ENCODE measurements at regions not wholly inside any gene's neighbourhood (a gene's known extent, or its start where the extent isn't known, plus 50 kb on each side); places are given as distances from the start of the nearest gene placed in this dataset.

DNA sequence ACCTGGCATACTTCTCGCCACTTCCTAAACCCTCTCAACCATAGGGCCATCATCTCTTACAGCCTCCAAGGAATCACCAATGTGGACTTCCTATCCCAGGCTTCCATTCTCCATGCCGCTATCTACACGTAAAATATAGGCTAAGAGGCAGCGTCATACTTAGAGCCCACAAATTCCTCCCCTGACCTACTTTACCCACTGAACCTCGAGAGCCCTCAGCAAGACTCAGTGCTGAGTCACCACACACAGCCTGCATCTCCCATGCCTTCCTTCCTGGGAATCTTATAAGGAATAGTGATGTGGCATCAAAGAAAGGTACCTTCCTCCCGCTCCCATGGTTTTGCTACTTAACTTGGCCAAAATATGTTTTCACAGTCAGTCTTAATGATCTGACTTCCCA lies 435.6 kb upstream of the NFE2L3 start:
- WGBS (ENCODE audit: missing lambda C conversion rate): 37% methylated on average over 6 of the region's 6 CpGs
- no peak overlapping the region for H3K4me3 ChIP-seq
- ATAC-seq: no peak
- no peak for FAIRE-seq
- TF ChIP-seq JUNB (IDR thresholded peaks at IDR 0.05): no peak
- TF ChIP-seq POLR2A (IDR thresholded peaks at IDR 0.05; ENCODE audit: low read length): no peak
- TF ChIP-seq MAFK (IDR thresholded peaks at IDR 0.05; ENCODE audit: partially characterized antibody): no peak
- no peak for TF ChIP-seq RFX5 (IDR thresholded peaks at IDR 0.05)
- no peak for TF ChIP-seq EHF (CRISPR knock-in tag; IDR thresholded peaks at IDR 0.05)
- no peak for TF ChIP-seq HEYL (CRISPR knock-in tag; IDR thresholded peaks at IDR 0.05)
- no peak for TF ChIP-seq TP53 (CRISPR knock-in tag; IDR thresholded peaks at IDR 0.05)
- TF ChIP-seq HOXB5 (CRISPR knock-in tag; IDR thresholded peaks at IDR 0.05): no peak
- no peak for TF ChIP-seq MAZ (IDR thresholded peaks at IDR 0.05; ENCODE audit: borderline replicate concordance, low read depth, low read length)
- TF ChIP-seq, protein P1, sequence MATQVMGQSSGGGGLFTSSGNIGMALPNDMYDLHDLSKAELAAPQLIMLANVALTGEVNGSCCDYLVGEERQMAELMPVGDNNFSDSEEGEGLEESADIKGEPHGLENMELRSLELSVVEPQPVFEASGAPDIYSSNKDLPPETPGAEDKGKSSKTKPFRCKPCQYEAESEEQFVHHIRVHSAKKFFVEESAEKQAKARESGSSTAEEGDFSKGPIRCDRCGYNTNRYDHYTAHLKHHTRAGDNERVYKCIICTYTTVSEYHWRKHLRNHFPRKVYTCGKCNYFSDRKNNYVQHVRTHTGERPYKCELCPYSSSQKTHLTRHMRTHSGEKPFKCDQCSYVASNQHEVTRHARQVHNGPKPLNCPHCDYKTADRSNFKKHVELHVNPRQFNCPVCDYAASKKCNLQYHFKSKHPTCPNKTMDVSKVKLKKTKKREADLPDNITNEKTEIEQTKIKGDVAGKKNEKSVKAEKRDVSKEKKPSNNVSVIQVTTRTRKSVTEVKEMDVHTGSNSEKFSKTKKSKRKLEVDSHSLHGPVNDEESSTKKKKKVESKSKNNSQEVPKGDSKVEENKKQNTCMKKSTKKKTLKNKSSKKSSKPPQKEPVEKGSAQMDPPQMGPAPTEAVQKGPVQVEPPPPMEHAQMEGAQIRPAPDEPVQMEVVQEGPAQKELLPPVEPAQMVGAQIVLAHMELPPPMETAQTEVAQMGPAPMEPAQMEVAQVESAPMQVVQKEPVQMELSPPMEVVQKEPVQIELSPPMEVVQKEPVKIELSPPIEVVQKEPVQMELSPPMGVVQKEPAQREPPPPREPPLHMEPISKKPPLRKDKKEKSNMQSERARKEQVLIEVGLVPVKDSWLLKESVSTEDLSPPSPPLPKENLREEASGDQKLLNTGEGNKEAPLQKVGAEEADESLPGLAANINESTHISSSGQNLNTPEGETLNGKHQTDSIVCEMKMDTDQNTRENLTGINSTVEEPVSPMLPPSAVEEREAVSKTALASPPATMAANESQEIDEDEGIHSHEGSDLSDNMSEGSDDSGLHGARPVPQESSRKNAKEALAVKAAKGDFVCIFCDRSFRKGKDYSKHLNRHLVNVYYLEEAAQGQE (IDR thresholded peaks at IDR 0.05): no peak
- TF ChIP-seq RCOR1 (IDR thresholded peaks at IDR 0.05; ENCODE audit: low read depth, low read length): no peak
- no peak for TF ChIP-seq NPAS2 (CRISPR knock-in tag; IDR thresholded peaks at IDR 0.05; ENCODE audit: borderline replicate concordance)
- no peak for TF ChIP-seq CEBPB (IDR thresholded peaks at IDR 0.05)
- TF ChIP-seq, protein P2, sequence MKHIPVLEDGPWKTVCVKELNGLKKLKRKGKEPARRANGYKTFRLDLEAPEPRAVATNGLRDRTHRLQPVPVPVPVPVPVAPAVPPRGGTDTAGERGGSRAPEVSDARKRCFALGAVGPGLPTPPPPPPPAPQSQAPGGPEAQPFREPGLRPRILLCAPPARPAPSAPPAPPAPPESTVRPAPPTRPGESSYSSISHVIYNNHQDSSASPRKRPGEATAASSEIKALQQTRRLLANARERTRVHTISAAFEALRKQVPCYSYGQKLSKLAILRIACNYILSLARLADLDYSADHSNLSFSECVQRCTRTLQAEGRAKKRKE (CRISPR knock-in tag; IDR thresholded peaks at IDR 0.05; ENCODE audit: low read depth): no peak
- no peak for TF ChIP-seq ZSCAN20 (CRISPR knock-in tag; IDR thresholded peaks at IDR 0.05)
- TF ChIP-seq BHLHE40 (IDR thresholded peaks at IDR 0.05; ENCODE audit: low read depth, low read length): no peak
- TF ChIP-seq NFE2L2 (conservative IDR thresholded peaks at IDR 0.05; ENCODE audit: low read length): no peak
- TF ChIP-seq SREBF2 (IDR thresholded peaks at IDR 0.05): no peak
- TF ChIP-seq HDAC2 (IDR thresholded peaks at IDR 0.05): no peak
- H3K27ac ChIP-seq: no peak overlapping the region
- ChIA-PET POLR2A (no interaction called here), CTCF (no interaction called here)
- no peaks in the 10 kb centered on the region for H3K9me3 ChIP-seq
- no peak overlapping the region for H3K4me2 ChIP-seq
- DNase-seq (ENCODE audit: low read depth in 1 of 2, low spot score in 1 of 2): no peak
- H3K4me1 ChIP-seq: no peaks in the 10 kb centered on the region

DNA sequence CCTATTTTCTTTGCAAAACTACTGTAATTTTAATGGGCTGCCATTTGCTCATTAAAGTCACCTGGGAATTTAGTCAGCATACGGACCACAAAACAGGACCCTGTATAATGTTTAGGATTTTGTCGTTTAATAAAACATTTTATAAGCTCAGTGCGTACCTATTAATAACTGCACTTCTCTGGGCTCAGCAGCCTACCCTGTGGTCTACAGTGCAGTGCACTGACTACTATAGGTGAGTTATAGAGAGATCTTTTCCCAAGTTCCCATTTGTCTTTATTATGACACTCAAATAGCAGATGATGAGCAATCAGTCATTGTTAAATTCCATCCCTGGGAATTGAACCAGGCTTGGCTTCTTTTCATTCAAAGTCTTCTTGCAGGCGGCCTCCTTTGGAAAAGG lies 433.4 kb upstream of the NFE2L3 start:
- no peak for TF ChIP-seq NPAS2 (CRISPR knock-in tag; IDR thresholded peaks at IDR 0.05; ENCODE audit: borderline replicate concordance)
- no peak for TF ChIP-seq RNF2 (IDR thresholded peaks at IDR 0.05; ENCODE audit: borderline replicate concordance, low read depth)
- TF ChIP-seq SREBF2 (IDR thresholded peaks at IDR 0.05): no peak
- no peak for TF ChIP-seq HOXA7 (CRISPR knock-in tag; IDR thresholded peaks at IDR 0.05)
- TF ChIP-seq CEBPB (IDR thresholded peaks at IDR 0.05): no peak
- TF ChIP-seq NFE2L2 (conservative IDR thresholded peaks at IDR 0.05; ENCODE audit: low read length): no peak
- TF ChIP-seq FOXS1 (CRISPR knock-in tag; IDR thresholded peaks at IDR 0.05): no peak
- no peak for TF ChIP-seq HEYL (CRISPR knock-in tag; IDR thresholded peaks at IDR 0.05)
- TF ChIP-seq, protein P3, sequence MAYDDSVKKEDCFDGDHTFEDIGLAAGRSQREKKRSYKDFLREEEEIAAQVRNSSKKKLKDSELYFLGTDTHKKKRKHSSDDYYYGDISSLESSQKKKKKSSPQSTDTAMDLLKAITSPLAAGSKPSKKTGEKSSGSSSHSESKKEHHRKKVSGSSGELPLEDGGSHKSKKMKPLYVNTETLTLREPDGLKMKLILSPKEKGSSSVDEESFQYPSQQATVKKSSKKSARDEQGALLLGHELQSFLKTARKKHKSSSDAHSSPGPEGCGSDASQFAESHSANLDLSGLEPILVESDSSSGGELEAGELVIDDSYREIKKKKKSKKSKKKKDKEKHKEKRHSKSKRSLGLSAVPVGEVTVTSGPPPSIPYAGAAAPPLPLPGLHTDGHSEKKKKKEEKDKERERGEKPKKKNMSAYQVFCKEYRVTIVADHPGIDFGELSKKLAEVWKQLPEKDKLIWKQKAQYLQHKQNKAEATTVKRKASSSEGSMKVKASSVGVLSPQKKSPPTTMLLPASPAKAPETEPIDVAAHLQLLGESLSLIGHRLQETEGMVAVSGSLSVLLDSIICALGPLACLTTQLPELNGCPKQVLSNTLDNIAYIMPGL (CRISPR knock-in tag; IDR thresholded peaks at IDR 0.05; ENCODE audit: borderline replicate concordance): no peak
- TF ChIP-seq RCOR1 (IDR thresholded peaks at IDR 0.05; ENCODE audit: low read depth, low read length): no peak
- no peak for TF ChIP-seq ZFP36 (IDR thresholded peaks at IDR 0.05; ENCODE audit: borderline replicate concordance, partially characterized antibody)
- TF ChIP-seq EP300 (IDR thresholded peaks at IDR 0.05): no peak
- no peak for TF ChIP-seq POLR2A (IDR thresholded peaks at IDR 0.05; ENCODE audit: low read length)
- no peak for TF ChIP-seq HDAC2 (IDR thresholded peaks at IDR 0.05)
- TF ChIP-seq, protein P4, sequence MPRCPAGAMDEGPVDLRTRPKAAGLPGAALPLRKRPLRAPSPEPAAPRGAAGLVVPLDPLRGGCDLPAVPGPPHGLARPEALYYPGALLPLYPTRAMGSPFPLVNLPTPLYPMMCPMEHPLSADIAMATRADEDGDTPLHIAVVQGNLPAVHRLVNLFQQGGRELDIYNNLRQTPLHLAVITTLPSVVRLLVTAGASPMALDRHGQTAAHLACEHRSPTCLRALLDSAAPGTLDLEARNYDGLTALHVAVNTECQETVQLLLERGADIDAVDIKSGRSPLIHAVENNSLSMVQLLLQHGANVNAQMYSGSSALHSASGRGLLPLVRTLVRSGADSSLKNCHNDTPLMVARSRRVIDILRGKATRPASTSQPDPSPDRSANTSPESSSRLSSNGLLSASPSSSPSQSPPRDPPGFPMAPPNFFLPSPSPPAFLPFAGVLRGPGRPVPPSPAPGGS (IDR thresholded peaks at IDR 0.05): no peak
- TF ChIP-seq, protein P5, sequence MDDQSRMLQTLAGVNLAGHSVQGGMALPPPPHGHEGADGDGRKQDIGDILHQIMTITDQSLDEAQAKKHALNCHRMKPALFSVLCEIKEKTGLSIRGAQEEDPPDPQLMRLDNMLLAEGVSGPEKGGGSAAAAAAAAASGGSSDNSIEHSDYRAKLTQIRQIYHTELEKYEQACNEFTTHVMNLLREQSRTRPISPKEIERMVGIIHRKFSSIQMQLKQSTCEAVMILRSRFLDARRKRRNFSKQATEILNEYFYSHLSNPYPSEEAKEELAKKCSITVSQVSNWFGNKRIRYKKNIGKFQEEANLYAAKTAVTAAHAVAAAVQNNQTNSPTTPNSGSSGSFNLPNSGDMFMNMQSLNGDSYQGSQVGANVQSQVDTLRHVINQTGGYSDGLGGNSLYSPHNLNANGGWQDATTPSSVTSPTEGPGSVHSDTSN (IDR thresholded peaks at IDR 0.05): no peak
- TF ChIP-seq RARB (CRISPR knock-in tag; IDR thresholded peaks at IDR 0.05): no peak
- Histone ChIP-seq H3K9me3 (no peaks in the 10 kb centered on the region), H3K4me2 (no peak overlapping the region), H3K27ac (no peak overlapping the region), H3K4me1 (no peaks in the 10 kb centered on the region), H3K4me3 (no peak overlapping the region)
- WGBS (ENCODE audit: missing lambda C conversion rate): 52% methylated on average over 4 of the region's 4 CpGs
- ATAC-seq (no peak), DNase-seq (ENCODE audit: low read depth in 1 of 2, low spot score in 1 of 2) (no peak), FAIRE-seq (no peak)
- POLR2A ChIA-PET: no interaction called here
- CTCF ChIA-PET: interaction anchor here (0.8 to 1.0 kb wide), 2 partner anchors 136 to 274 kb away, joined by 3 read pairs; no protein-coding TSS in a partner anchor

Data from A549 (cell line).